Mesenchymal stem cell (in vitro differentiated cells and primary cell): ENCODE measurements at regions not wholly inside any gene's neighbourhood (a gene's known extent, or its start where the extent isn't known, plus 50 kb on each side); places are given as distances from the start of the nearest gene placed in this dataset.
"Not testable (repeated sequence)": the region's sequence is repeated elsewhere in the genome, so short reads cannot be mapped to it uniquely, and the experiment has no call there.

Experiments used
- DNase-seq: peaks from one replicate; pipeline ENCODE4 v3.0.0-alpha.2; 2013
- H2AFZ ChIP-seq: one replicate; pipeline ENCODE4 v1.6.1; 2013; ENCODE audit warnings: low read depth, mild to moderate bottlenecking, control low read depth, inconsistent platforms, low read length, moderate library complexity
- H2AK5ac ChIP-seq: 2 replicates; pipeline ENCODE4 v1.6.1; 2013; ENCODE audit warnings: low read length, moderate library complexity, mild to moderate bottlenecking, inconsistent platforms; ENCODE audit not compliant: severe bottlenecking
- H2BK120ac ChIP-seq: one replicate; pipeline ENCODE4 v1.6.1; 2013; ENCODE audit warnings: low read depth, mild to moderate bottlenecking, inconsistent platforms, low read length, moderate library complexity
- H2BK12ac ChIP-seq, 2 experiments: one replicate each; pipeline ENCODE4 v1.6.1; 2013; ENCODE audit warnings: inconsistent platforms in 2 of 2, low read length in 2 of 2, mild to moderate bottlenecking in 2 of 2, moderate library complexity in 2 of 2, control low read depth in 1 of 2
- H2BK15ac ChIP-seq: one replicate; pipeline ENCODE4 v1.6.1; 2013; ENCODE audit warnings: mild to moderate bottlenecking, low read depth, inconsistent platforms; ENCODE audit not compliant: poor library complexity, severe bottlenecking
- H2BK5ac ChIP-seq: 2 replicates; pipeline ENCODE4 v1.6.1; 2013; ENCODE audit warnings: low read depth, mild to moderate bottlenecking, low read length, control low read depth, inconsistent platforms; ENCODE audit not compliant: poor library complexity, severe bottlenecking
- H3K14ac ChIP-seq, 2 experiments: one replicate each; pipeline ENCODE4 v1.6.1; 2013; ENCODE audit warnings: inconsistent platforms in 2 of 2, low read length in 2 of 2, control low read depth in 1 of 2, mild to moderate bottlenecking in 1 of 2, moderate library complexity in 1 of 2
- H3K18ac ChIP-seq, 2 experiments: one replicate each; pipeline ENCODE4 v1.6.1; 2013; ENCODE audit warnings: inconsistent platforms in 2 of 2, low read length in 2 of 2, control low read depth in 1 of 2, low read depth in 1 of 2, mild to moderate bottlenecking in 1 of 2
- H3K23ac ChIP-seq, 2 experiments: one replicate each; pipeline ENCODE4 v1.6.1; 2013; ENCODE audit warnings: inconsistent platforms in 2 of 2, low read length in 2 of 2, mild to moderate bottlenecking in 2 of 2, moderate library complexity in 2 of 2, control low read depth in 1 of 2
- H3K27ac ChIP-seq: 2 replicates; pipeline ENCODE4 v1.5.1; 2013; ENCODE audit warnings: mild to moderate bottlenecking, moderate library complexity, low read length, control low read depth, inconsistent platforms; ENCODE audit not compliant: poor library complexity, severe bottlenecking
- H3K27me3 ChIP-seq, 2 experiments: 2 replicates each; pipeline versions ENCODE4 v1.6.1 to v1.7.0; 2013; ENCODE audit warnings: low read length in 2 of 2, mild to moderate bottlenecking in 2 of 2, moderate library complexity in 2 of 2, control low read depth in 1 of 2, inconsistent platforms in 1 of 2; ENCODE audit not compliant: control insufficient read depth in 1 of 2, insufficient read depth in 1 of 2
- H3K36me3 ChIP-seq, 2 experiments: 2 replicates each; pipeline versions ENCODE4 v1.6.1 to v1.7.0; 2013; ENCODE audit warnings: low read length in 2 of 2, control low read depth in 1 of 2, inconsistent platforms in 1 of 2, low read depth in 1 of 2, mild to moderate bottlenecking in 1 of 2; ENCODE audit not compliant: insufficient read depth in 2 of 2, control insufficient read depth in 1 of 2
- H3K4ac ChIP-seq, 2 experiments: one replicate each; pipeline ENCODE4 v1.6.1; 2013; ENCODE audit warnings: inconsistent platforms in 2 of 2, low read length in 2 of 2, mild to moderate bottlenecking in 2 of 2, moderate library complexity in 2 of 2, control low read depth in 1 of 2, low read depth in 1 of 2
- H3K4me1 ChIP-seq: 2 replicates; pipeline ENCODE4 v1.6.1; 2013; ENCODE audit warnings: low read depth, low read length, control low read depth; ENCODE audit not compliant: control insufficient read depth, insufficient read depth
- H3K4me2 ChIP-seq: 2 replicates; pipeline ENCODE4 v1.6.1; 2013; ENCODE audit warnings: low read length, mild to moderate bottlenecking, inconsistent platforms; ENCODE audit not compliant: poor library complexity, severe bottlenecking
- H3K4me3 ChIP-seq, 2 experiments: 2 replicates each; pipeline versions ENCODE4 v1.5.1 to v1.7.0; 2013; ENCODE audit warnings: low read length in 2 of 2, mild to moderate bottlenecking in 2 of 2, control low read depth in 1 of 2, low read depth in 1 of 2; ENCODE audit not compliant: insufficient read depth in 1 of 2
- H3K79me1 ChIP-seq: replicated peaks from 2 replicates; pipeline ENCODE4 v1.6.1; 2013; ENCODE audit warnings: mild to moderate bottlenecking, control low read depth, low read length, inconsistent platforms; ENCODE audit not compliant: poor library complexity, severe bottlenecking
- H3K9ac ChIP-seq: 2 replicates; pipeline ENCODE4 v1.7.0; 2013; ENCODE audit warnings: mild to moderate bottlenecking, low read length, moderate library complexity
- H3K9me3 ChIP-seq: 2 replicates; pipeline ENCODE4 v1.7.0; 2013; ENCODE audit warnings: mild to moderate bottlenecking, low read length; ENCODE audit not compliant: control insufficient read depth
- H4K8ac ChIP-seq: one replicate; pipeline ENCODE4 v1.6.1; 2013; ENCODE audit warnings: inconsistent platforms, mild to moderate bottlenecking, low read length, moderate library complexity
- H4K91ac ChIP-seq: one replicate; pipeline ENCODE4 v1.6.1; 2013; ENCODE audit warnings: mild to moderate bottlenecking, low read length, inconsistent platforms
- WGBS: methylation state at CpG from one replicate; pipeline ENCODE4 v1.1.7; 2013; ENCODE audit warnings: mixed read lengths; 5-methylcytosine and 5-hydroxymethylcytosine counted together

GRCh38 chr2:106282462-106283170 is 88.5 kb upstream of the UXS1 start:
- Histone ChIP-seq H3K4me2 (no peak overlapping the region), H2BK120ac (no peak overlapping the region), H2BK12ac (no peak overlapping the region), H3K27me3 (peaks cover 18 to 31% of the 10 kb centered on the region in 2 experiments), H4K91ac (no peak overlapping the region), H3K4ac (no peak overlapping the region), H3K23ac (no peak overlapping the region), H2BK15ac (no peak overlapping the region), H3K79me1 (no peaks in the 10 kb centered on the region), H3K4me3 (no peak overlapping the region), H3K14ac (no peak overlapping the region), H3K9me3 (no peaks in the 10 kb centered on the region), H2BK5ac (no peak overlapping the region), H3K27ac (no peak overlapping the region), H3K36me3 (no peaks in the 10 kb centered on the region), H3K4me1 (no peaks in the 10 kb centered on the region), H3K9ac (no peak overlapping the region), H3K18ac (no peak overlapping the region), H2AK5ac (no peak overlapping the region), H4K8ac (no peak overlapping the region), H2AFZ (no peak overlapping the region)
- 83% methylated on average over 10 of the region's 12 CpGs for WGBS
- no peak for DNase-seq

GRCh38 chr2:106281907-106282430 is 87.9 kb upstream of the UXS1 start:
- not testable (repeated sequence) for H3K79me1 ChIP-seq, H3K4me2 ChIP-seq, H3K4me3 ChIP-seq, H3K4me1 ChIP-seq, H2BK5ac ChIP-seq, H3K18ac ChIP-seq, H4K91ac ChIP-seq, H3K4ac ChIP-seq, H3K27ac ChIP-seq, H3K23ac ChIP-seq, H3K14ac ChIP-seq, H4K8ac ChIP-seq, H2AK5ac ChIP-seq, H2AFZ ChIP-seq, DNase-seq, H2BK15ac ChIP-seq, H3K9me3 ChIP-seq, H3K36me3 ChIP-seq, H2BK120ac ChIP-seq, H2BK12ac ChIP-seq, H3K9ac ChIP-seq
- 83% methylated on average over 10 of the region's 11 CpGs for WGBS
- H3K27me3 ChIP-seq = peaks cover 18 to 31% of the 10 kb centered on the region in 2 experiments

- H3K4me3 ChIP-seq = no peak overlapping the region
- no peak overlapping the region for H3K18ac ChIP-seq
- H3K4ac ChIP-seq = no peak overlapping the region
- H2BK12ac ChIP-seq = no peak overlapping the region
- no peak for DNase-seq
- no peak overlapping the region for H3K23ac ChIP-seq
- H3K9ac ChIP-seq = no peak overlapping the region
- H4K8ac ChIP-seq = no peak overlapping the region
- H3K36me3 ChIP-seq = no peaks in the 10 kb centered on the region
- 89% methylated on average over 9 of the region's 10 CpGs for WGBS
- H3K4me2 ChIP-seq = no peak overlapping the region
- no peaks in the 10 kb centered on the region for H3K79me1 ChIP-seq
- H2BK15ac ChIP-seq = no peak overlapping the region
- H2AK5ac ChIP-seq = no peak overlapping the region
- H3K14ac ChIP-seq = no peak overlapping the region
- peaks cover 18 to 31% of the 10 kb centered on the region in 2 experiments for H3K27me3 ChIP-seq
- no peak overlapping the region for H2BK120ac ChIP-seq
- H3K4me1 ChIP-seq = no peaks in the 10 kb centered on the region
- H2AFZ ChIP-seq = no peak overlapping the region
- H3K27ac ChIP-seq = no peak overlapping the region
- H2BK5ac ChIP-seq = no peak overlapping the region
- H3K9me3 ChIP-seq = no peaks in the 10 kb centered on the region
- H4K91ac ChIP-seq = no peak overlapping the region
These were observed 86.8 kb upstream of the UXS1 start for GRCh38 chr2:106280722-106281446.

GRCh38 chr2:106280224-106280623 is 86.1 kb upstream of the UXS1 start:
- Histone ChIP-seq H3K4me2 (no peak overlapping the region), H3K4ac (no peak overlapping the region), H3K14ac (no peak overlapping the region), H4K91ac (no peak overlapping the region), H4K8ac (no peak overlapping the region), H3K27me3 (peaks cover 18 to 29% of the 10 kb centered on the region in 2 experiments), H3K27ac (no peak overlapping the region), H3K4me3 (no peak overlapping the region), H3K18ac (no peak overlapping the region), H3K4me1 (no peaks in the 10 kb centered on the region), H3K9ac (no peak overlapping the region), H3K36me3 (no peaks in the 10 kb centered on the region), H2BK15ac (no peak overlapping the region), H2AFZ (no peak overlapping the region), H3K79me1 (no peaks in the 10 kb centered on the region), H3K9me3 (no peaks in the 10 kb centered on the region), H3K23ac (no peak overlapping the region), H2BK120ac (no peak overlapping the region), H2AK5ac (no peak overlapping the region), H2BK5ac (no peak overlapping the region), H2BK12ac (no peak overlapping the region)
- WGBS = 87% methylated on average over 2 of the region's 3 CpGs
- DNase-seq = no peak
